DMS53 (cell line): ENCODE measurements at regions not wholly inside any gene's neighbourhood (a gene's known extent, or its start where the extent isn't known, plus 50 kb on each side); places are given as distances from the start of the nearest gene placed in this dataset.
A peak's percentile ranks its signal among the peaks of the same experiment; 100 is the strongest.

Source experiments
- DNase-seq: peaks from one replicate; lab custom pipeline; 2025; lab: John Stamatoyannopoulos, UW

DNA sequence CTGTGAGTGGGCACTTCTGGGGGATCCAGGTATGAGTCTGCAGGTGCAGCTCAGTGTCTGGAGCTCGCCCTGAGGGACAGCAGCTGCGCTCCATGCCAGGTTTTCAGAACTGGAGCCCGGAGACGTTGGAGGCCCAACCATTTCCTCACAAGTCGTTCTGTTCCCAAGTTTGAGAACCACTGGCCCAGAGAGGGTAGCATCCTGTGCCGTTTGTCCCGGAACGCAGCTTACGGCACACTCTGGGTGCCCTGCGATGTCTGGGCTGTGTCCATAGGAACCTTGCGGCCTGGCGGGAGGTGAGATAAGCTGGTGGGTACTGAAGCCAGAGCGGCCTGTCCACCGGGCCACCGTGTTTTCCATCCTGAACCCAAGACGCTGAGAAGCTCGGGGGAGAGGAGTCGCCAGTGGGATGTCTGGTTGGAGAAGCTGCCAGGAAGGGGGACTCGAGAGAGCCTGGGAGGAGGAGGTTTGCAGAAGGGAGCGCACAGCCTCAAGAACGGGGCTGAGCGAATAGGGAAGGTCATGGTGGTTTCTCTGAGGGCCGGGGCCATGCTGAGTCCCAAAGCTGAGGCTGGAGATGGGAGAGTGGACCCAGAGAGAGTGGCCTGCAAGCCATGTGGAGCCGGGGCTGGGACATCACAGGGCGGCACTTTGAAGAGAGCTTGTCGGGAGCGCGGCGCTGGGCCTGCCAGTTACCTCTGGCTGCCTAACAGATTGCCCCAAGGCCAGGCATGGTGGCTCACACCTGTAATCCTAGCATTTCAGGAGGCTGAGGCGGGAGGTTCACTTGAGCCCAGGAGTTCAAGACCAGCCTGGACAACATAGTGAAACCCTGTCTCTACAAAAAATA is 211.0 kb upstream of the GSE1 start:
- DNase-seq = no peak

DNA sequence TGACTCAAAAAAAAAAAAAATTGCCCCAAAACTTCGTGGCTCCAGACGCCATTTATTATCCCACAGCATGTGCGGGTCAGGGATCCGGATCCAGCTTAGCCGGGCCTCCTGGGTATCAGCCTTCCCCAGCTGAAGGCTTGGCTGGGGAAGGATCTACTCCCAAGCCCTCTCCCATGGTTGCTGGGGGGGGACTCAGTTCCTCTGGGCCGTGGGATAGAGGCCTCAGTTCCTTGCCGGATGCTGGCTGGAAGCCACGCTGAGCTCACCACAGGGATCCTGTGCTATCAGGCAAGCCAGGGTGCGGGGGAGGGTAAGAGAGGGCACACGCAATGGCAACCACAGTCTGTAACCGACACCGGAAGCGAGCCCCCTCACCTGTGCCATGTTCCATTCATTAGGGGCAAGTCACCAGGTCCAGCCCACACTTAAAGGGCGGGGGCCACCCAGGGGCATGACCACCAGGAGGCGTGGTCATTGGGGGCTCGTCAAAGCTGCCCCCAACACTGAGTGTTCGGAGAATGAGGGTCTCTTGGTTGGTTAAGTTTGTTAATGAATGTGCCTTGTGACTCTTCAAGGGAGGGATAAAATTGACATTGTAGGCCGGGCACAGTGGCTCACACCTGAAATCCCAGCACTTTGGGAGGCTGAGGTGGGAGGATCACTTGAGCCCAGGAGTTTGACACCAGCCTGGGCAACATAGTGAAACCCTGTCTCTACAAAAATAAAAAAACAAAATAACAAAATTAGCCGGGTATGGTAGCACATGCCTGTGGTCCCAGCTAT is 210.0 kb upstream of the GSE1 start:
- DNase-seq = no peak

DNA sequence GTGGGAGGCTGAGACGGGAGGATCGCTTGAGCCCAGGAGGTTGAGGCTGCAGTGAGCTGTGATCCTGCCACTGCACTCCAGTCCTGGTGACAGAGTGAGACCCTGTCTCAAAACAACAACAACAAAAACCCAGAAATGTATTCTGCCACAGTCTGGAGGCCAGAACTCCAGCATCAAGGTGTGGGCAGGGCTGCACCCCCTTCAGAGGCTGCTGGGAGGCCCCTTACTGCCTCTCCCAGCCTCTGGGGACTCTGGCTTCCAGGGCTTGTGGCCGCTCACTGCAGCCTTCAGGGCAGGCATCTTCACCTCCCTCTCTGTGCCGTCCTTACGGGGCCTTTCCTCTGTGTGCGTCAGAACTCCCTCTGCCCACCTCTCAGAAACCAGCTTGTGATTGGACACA is 209.4 kb upstream of the GSE1 start:
- DNase-seq = no peak

DNA sequence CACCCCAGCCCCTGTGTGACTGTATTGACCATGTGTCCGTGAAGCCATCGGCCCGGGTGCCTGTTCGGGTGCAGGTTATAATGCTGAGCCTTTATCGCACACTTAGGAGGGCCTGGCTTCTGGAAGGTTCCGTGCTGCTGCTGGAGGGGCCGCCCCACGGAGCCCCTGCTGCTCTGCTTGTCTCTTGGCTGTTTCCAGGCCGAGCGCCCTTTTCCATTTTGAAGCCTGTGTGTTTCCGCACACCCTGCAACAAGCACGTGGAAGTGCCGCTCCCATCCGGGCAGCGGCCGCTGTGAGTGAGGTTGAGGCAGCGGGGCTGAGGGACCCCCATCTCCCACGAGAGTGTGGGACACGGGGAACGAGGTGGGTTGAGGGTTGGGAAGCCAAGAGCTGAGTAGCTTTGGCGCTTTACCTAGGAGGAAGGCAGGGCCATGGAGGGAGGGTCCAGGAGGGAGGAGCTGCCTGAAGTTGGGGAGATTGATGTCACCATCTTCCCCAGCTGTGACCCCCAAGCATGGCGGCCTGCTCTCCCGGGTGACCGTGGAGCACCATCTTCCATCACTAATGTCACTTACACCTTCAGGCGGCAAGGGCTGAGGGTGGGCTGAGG is 200.1 kb upstream of the GSE1 start:
- no peak for DNase-seq

DNA sequence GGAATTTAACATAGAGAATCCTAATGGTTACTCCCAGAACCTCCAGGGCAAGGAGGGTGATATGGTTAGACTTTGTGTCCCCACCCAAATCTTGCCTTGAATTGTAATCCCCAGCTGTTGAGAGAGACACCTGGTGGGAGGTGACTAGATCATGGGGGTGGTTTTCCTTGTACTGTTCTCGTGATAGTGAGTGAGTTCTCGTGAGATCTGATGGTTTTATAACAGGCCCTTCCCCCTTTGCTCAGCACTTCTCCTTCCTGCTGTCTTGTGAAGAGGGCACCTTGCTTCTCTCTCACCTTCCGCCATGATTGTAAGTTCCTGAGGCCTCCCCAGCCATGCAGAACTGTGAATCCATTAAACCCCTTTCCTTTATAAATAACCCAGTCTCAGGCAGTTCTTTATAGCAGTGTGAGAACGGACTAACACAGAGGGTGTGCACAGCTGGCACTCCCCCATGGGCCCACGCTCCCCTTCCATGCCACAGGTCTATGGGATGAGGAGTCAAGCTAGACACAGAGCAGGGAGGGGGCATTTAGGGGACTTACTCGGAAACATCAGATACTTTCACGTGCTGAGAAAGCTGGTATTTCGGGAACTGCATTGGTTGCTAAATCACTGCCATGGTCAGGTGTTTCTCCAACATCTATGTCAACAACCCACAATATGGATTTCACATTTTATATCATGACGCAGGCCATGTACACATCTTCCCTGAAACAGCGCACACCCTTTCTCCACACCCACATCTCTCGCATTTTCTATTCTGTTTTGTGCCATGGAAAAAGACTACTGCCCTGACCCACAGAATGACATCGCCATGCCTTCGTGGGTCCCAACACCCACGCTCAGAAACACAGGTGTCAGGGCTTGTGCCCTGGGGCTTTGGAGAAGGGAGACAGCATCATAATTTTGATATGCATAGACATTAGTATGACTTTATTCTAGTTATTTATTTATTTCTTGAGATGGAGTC is 199.1 kb upstream of the GSE1 start:
- no peak for DNase-seq

DNA sequence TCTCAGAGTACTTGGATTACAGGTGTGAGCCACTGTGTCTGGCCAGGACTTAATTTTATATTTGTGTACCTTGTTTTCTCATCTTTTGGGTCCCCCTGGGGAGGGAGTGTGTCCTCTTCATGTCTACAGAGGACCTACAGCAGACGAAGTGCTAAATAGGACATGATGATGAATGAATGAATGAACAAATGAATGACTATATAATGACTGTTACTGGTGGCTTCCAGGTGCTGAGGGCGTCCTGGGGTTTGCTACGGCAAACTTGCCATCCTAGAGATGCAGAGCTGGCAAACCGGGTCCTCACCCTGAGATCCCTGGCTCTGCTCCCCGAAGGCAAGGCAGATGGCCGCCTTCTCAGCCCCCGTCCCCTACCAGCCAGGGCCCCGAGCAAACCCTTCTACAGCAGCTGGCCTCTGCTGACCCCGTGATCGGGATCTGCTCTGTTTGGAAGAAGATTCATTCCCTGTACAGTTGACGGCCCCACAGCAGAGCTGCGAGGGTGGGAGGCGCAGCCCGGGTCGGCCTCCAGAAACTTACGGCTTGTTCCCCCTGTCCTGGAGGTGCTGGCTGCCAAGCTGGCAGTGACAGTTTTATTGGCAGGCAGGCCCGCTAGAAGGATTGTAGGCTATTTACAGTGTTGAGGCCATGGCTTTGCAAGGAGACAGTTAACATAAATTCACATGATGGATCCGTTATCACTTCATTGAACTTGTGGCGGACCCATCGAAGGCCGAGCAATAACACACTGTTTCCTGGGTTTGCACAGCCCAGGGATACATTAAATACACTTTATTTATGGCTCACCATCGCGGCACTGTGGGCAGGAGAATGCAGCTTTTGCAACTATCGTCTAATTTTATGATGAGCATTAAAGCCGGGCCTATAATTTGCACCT is 197.7 kb upstream of the GSE1 start:
- no peak for DNase-seq

DNA sequence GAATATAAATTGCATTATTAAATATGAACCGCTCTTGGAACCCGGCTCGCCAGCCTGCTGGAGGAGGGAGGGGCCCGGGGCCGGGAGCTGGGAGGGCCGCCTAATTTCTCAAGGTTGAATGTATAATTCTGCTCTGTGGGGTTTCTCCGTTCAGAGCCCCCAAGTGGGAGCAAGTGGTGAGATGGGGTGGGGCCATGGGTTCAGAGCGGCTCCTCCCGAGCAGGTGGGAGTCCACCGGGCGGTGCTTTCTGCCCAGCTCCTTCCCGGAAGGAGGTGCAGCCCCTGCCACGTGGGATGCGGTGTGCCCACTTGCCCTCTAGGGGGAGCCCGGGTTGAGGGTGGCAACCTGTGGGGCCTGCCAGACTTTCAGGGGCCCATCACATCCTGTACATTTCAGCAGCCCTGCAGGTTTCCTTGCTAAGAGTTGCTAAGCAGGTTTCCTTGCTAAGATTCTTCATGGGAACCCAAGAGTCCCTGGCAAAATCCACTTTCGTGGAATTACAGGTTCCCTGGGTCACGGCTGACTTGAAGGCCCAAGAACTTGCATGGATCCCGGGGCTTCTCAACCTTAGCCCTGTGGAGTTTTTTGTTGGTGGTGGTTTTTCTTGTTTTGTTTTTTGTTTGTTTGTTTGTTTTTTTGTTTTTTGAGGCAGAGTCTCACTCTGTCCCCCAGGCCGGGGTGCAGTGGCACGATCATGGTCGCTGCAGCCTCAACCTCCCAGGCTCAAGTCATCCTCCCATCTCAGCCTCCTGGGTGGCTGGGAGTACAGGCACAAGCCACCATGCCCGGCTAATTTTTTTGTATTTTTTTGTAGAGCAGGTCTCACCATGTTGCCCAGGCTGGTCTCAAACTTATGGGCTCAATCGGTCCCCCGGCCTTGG is 196.7 kb upstream of the GSE1 start:
- DNase-seq = peak; percentile 90

DNA sequence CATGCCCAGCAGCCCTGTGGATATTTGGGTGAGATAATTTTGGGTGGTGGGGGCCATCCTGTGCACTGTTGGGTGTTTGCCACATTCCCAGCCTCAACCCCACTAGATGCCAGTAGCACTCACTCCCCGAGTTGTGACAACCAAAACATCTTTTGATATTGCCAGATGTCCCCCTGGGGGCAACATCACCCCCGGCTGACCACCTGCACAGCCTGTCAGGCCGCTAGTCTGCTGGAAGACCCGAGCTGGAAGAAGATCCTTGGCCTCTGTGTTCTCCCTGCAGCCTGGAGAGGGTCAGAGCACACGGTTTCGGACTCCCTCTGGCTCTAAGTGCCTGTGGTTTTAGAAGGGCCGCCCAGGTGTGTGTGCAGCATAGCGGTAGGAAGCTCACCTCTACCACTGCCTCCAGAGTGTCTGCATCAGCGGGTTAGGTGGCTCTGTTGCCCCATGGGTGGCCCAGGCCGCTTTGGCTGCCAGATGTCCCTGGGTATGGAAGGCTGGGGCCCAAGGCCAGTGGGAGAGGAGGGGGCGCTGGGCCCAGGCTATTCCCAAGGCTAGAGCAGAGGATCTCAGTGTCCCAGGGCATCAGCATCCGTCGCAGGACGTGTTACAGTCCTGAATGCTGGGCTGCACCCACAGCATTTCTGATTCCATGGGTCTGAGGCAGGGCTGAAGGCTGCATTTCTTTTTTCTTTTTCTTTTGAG is 195.8 kb upstream of the GSE1 start:
- peak; percentile 39 for DNase-seq

DNA sequence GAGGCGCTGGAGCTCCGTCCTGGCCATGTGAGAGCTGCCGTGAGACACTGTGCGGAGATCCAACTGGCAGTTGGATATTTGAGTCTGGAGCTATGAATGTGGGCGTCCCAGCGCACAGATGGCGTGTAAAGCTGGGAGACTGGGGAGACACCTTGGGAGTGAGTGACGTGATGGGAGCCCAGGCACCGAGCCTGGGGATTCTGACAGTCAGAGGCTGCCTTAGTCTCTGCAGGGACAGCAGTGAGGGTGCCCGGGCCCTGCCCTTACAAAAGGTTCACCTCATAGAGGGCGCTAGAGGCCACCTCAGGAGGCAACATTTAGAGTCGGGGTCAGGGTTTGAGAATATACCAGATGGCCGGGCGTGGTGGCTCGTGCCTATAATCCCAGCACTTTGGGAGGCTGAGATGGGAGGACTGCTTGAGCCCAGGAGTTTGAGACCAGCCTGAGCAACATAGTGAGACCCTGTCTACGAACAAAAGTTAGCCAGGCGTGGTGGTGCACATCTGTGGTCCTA is 194.1 kb upstream of the GSE1 start:
- DNase-seq = peak; percentile 26

DNA sequence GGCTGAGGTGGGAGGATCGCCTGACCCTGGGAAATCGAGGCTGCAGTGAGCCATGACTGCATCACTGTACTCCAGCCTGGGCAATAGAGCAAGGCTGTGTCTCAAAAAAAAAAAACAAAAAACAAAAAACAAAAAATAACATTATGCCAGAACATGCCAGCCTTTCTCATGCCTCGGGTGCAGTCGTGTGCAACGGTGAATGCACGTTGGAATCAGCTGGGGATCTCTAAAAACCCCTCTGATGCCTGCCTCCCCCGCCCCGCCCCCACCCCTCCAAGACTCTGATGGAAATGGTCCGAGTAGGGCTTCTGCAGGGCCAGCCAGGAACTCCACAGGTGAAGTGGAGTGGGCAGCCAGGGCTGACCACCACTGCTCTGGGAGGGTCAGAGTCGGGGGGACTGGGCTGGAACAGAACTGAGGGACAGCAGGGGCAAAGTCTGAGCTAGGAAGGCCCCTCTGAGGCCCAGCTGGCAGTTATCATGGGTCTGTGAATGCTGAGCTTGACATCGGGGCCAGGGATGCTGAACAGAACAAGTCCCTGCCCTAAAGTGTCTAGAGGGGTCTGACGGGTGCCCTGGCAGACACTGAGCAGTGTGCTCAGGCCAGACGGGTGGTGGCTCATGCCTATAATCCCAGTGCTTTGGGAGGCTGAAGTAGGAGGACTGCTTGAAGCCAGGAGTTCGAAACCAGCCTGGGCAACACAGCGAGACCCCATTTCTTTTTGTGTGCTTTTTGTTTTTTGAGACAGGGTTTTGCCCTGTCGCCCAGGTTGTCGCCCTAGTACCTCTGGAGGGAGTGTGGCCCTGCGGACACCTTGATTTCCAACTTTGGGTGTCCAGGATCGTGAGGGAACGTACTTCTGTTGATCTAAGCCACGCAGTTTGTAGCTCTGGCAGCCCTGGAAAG is 193.4 kb upstream of the GSE1 start:
- DNase-seq = no peak

DNA sequence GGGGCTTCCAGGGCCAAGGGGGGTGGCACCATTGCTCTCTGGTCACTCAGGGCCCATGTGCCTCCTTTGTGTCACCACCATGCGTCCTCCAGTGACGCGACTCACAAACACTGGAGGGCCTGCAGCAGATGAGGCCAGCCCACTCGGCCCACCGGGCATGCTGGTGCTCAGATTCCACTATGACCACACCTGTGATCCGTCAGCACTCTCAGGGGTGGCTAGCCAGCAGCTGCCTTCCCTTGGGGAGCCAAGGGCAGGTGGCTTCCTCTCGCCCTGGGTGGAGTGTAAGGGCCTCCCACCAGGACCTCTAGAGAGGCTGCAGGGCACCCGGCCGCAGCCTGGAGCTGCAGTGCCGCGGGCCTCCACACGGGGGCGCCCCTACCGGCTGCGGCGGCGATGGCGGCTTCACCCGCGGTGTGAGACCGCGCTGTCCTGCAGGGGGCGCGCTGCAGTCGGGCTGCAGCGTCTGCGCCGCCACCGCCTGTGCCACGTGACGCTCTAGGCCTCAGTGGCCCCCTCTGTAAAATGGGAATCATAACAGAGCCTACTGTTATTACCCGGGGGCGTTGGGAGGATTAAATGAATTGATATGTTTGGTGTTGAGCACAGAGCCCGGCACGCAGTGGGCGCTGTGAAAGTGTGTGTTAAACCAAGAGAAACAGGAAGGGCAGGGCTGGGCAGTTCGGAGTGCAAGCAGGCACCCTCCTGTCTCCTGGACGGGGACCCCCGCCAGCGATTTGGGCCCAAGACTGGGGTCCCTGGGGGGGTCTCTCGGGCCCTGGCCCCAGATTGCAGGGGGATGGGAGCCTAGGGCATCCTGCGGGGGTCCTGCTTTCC is 192.4 kb upstream of the GSE1 start:
- DNase-seq = peak; percentile 81

DNA sequence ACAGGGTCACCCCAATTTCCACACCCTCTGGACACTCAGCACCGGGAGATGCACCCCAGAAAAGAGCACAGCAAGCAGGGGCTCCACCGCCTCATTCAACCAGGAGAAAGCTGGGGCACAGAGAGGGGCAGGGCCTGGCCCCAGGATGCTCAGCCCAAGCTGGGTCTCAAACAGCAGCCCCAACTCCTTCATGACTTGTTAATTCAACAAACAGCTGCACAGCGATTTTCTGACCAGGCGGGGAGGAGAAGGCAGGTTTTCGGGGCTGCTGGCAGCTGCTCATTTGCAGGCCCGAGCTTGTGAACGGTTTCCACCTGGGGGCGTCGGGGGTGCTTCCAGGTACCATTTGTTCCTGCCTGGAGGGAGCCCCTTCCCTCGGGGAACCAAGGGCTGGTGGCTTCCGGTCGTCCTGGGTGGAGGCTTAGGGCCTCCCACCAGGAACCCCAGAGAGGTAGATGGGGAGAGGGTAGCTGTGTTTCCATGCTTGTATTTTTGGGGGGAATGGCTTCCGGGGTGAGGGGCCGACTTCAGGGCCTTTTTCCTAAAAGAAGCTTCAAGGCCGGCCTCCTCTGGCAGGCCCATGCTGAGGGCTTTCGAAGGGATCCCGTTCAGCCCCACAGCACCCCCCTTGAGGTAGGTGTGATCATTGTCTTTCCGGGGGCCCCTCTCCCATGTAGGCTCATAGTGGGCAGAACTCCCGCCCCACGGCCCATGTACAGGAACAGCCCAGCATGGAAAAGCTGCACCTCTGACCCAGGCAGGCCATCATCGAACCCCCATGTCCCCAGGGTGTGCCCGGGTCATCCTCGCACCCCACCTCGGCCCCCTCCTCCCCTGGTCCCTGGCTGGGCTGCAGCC is 191.6 kb upstream of the GSE1 start:
- peak; percentile 59 for DNase-seq

DNA sequence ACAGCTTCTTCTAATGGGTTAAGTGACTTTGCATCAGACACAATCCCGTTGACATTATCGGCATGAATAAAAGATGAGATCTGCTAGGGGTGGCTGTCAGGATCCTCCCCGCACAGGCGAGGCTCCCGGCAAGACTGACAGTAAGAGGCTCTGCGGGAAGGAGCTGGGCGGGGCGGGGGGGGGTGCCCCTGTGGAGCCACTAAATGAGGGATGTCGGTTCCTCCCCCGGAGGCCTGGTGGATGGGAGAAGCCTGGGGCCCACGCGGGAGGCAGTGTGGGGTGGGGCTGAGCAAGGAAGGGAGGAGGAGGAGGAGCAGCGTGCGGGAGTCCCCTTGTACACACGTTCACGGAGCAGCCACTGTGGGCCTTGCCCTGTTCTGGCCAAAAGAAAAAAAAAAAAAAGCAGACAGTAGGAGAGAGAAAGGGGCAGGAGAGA is 190.9 kb upstream of the GSE1 start:
- peak; percentile 93 for DNase-seq

DNA sequence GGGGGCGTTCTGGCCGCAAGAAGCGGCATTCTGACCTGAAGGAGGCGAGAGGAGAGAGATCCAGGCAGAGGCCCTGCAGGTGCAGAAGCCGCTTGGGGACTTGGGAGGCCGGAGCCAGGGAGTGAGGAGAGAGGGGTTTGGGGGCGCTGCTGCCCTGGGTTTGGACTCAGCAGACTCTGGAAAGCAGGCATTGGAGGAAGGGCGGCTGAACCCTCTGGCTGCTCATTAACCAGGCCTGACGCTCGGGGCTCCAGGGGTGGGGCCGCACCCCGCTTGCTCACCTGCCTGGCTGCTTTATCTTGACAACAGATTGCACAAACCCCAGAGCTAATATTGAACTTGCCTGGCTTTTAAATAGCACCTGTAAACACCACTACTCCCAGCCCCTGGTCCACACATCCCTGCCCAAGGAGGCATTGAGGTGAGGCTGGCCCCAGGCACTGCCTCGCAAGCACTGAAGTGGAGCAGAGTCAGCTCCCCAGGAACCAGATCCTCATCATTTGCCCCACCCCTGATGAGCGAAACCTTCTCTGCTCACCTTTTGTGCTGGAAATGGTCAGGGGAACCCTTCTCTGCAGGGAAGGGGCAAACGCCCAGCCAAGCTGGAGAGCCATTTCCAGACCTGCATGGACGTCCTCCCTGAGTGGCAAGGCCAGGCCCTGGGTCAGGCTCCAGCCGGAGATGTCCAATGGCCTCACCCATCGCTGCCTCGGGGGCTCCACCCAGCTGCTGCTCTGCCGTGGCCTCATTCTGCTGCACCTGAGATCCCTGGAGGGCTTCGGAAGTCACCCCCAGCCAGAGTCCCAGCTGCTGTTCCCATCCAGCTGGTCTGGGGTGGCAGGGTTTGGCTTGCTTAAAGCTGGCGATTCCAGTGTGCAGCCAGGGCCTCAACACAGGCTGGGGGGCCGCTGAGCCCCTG is 190.2 kb upstream of the GSE1 start:
- DNase-seq = peak; percentile 95

DNA sequence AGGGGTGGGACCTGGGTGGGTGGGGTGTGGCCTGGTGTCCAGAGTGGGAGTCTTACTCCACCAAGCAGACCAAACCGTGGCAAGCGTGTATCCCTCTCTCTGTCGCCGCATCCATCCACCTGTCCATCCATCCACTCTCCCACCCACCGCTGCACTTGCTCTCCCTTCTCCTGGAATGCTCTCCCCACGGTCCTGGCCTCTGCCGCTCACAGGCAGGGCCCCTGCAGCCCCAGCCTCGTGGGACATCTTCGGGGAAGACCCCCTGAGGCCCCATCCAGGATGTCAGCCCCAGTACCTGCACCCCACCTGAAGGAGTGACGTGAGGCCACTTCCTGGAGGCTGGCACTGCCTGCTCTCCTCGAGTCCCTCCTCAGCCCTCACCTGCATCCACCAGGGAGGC is 189.5 kb upstream of the GSE1 start:
- DNase-seq = peak; percentile 49
